Bronchial epithelial cell (primary cell): ENCODE measurements at regions not wholly inside any gene's neighbourhood (a gene's known extent, or its start where the extent isn't known, plus 50 kb on each side); places are given as distances from the start of the nearest gene placed in this dataset.

Source experiments
- DNase-seq: peaks from one replicate; pipeline ENCODE4 v3.0.0-alpha.2; 2010; ENCODE audit warnings: low read depth
- FAIRE-seq: peaks from 2 replicates; lab custom pipeline; 2011; peaks lifted over from hg19 to GRCh38; lab: Jason Lieb, UNC
- H3K27me3 ChIP-seq: 2 replicates; pipeline ENCODE4 v1.5.1; 2011; ENCODE audit warnings: low read length; ENCODE audit not compliant: control insufficient read depth, insufficient read depth
- H3K36me3 ChIP-seq: 2 replicates; pipeline ENCODE4 v1.5.1; 2011; ENCODE audit warnings: low read length; ENCODE audit not compliant: control insufficient read depth, insufficient read depth
- H3K4me3 ChIP-seq: 2 replicates; pipeline ENCODE4 v1.5.1; 2011; ENCODE audit warnings: mild to moderate bottlenecking, low read depth, low read length, control low read depth
- TF ChIP-seq, protein P1 (sequence below): IDR thresholded peaks from 2 replicates; pipeline ENCODE4 v1.5.1; 2011; ENCODE audit warnings: mild to moderate bottlenecking, moderate library complexity, low read length, control low read depth, inconsistent platforms; ENCODE audit not compliant: insufficient read depth, severe bottlenecking

GRCh38 chr9:107094370-107094769 lies 188.7 kb upstream of the RAD23B start:
- DNase-seq: no peak
- H3K4me3 ChIP-seq: no peak overlapping the region
- no peak for FAIRE-seq
- TF ChIP-seq, protein P1, sequence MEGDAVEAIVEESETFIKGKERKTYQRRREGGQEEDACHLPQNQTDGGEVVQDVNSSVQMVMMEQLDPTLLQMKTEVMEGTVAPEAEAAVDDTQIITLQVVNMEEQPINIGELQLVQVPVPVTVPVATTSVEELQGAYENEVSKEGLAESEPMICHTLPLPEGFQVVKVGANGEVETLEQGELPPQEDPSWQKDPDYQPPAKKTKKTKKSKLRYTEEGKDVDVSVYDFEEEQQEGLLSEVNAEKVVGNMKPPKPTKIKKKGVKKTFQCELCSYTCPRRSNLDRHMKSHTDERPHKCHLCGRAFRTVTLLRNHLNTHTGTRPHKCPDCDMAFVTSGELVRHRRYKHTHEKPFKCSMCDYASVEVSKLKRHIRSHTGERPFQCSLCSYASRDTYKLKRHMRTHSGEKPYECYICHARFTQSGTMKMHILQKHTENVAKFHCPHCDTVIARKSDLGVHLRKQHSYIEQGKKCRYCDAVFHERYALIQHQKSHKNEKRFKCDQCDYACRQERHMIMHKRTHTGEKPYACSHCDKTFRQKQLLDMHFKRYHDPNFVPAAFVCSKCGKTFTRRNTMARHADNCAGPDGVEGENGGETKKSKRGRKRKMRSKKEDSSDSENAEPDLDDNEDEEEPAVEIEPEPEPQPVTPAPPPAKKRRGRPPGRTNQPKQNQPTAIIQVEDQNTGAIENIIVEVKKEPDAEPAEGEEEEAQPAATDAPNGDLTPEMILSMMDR: no peak
- no peaks in the 10 kb centered on the region for H3K36me3 ChIP-seq
- no peaks in the 10 kb centered on the region for H3K27me3 ChIP-seq

DNA sequence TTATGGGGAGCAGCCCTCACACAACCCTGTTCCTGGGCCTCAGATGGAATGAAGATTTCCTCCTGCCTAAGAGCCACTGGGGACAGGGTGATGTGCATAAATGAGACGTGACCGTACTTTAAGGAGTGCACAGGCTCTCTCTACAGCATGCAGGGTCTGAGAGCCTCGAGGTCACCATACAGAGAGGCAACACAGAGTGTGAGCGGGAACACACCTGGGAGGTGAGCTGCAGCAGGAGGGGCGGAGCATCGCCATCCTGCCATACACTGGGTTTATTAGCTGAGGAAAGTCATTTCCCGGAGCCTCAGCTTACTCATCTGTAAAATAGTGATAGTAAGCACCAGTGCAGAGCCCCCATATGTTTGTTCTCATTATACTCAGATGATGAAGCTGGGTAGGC lies 182.5 kb upstream of the RAD23B start:
- no peak for DNase-seq
- Histone ChIP-seq H3K27me3 (no peaks in the 10 kb centered on the region), H3K4me3 (no peak overlapping the region), H3K36me3 (no peaks in the 10 kb centered on the region)
- TF ChIP-seq, protein P1: no peak
- no peak for FAIRE-seq

DNA sequence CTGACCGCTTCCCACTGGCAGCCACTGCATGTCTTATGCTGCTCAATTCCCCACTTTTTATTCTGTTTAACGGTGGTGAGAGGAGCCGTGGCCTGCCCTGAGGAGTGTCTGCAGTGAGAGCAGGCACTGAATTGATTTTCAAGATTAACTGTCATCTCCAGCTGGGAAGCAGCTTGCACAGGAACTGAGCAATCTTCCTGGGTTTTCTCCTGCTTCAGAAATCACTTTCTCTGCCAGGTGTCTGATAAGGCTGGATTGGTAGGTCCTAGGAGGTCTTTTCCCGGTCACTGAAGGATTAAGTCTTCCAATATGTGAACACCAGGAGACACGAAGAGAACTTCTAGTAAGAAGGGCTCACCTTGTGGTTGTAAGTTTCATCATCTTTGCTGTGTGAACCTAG lies 181.1 kb upstream of the RAD23B start:
- DNase-seq: no peak
- no peak for FAIRE-seq
- TF ChIP-seq, protein P1: no peak

GRCh38 chr9:107103621-107104020 lies 179.5 kb upstream of the RAD23B start:
- TF ChIP-seq, protein P1: no peak
- FAIRE-seq (no peak), DNase-seq (no peak)
- H3K36me3 ChIP-seq: no peaks in the 10 kb centered on the region
- no peaks in the 10 kb centered on the region for H3K27me3 ChIP-seq
- H3K4me3 ChIP-seq: no peak overlapping the region

More for the DNA sequence above, 181.1 kb upstream of the RAD23B start:
- Histone ChIP-seq H3K4me3 (no peak overlapping the region), H3K27me3 (no peaks in the 10 kb centered on the region), H3K36me3 (no peaks in the 10 kb centered on the region)

- no peak for DNase-seq
- FAIRE-seq: no peak
- TF ChIP-seq, protein P1: no peak
- Histone ChIP-seq H3K36me3 (no peaks in the 10 kb centered on the region), H3K4me3 (no peak overlapping the region), H3K27me3 (no peaks in the 10 kb centered on the region)
Observed at GRCh38 chr9:107105784-107106183, 177.3 kb upstream of the RAD23B start.

GRCh38 chr9:107106416-107106815 lies 176.7 kb upstream of the RAD23B start:
- H3K4me3 ChIP-seq: no peak overlapping the region
- no peaks in the 10 kb centered on the region for H3K36me3 ChIP-seq
- FAIRE-seq (no peak), DNase-seq (no peak)
- TF ChIP-seq, protein P1: no peak
- H3K27me3 ChIP-seq: no peaks in the 10 kb centered on the region
